ENCODE measurements at regions not wholly inside any gene's neighbourhood (a gene's known extent, or its start where the extent isn't known, plus 50 kb on each side); places are given as distances from the start of the nearest gene placed in this dataset.

- Histone ChIP-seq H3K4me3 (ENCODE audit: control extremely low read depth in 1 of 5, extremely low read depth in 1 of 5, insufficient read depth in 1 of 5, low read depth in 2 of 5, low read length in 4 of 5) (no peak overlapping the region), H3K27me3 (replicated peaks in 1 of 4; ENCODE audit: control extremely low read depth in 1 of 4, control insufficient read depth in 3 of 4, insufficient read depth in 4 of 4, low read length in 3 of 4) (no peaks in the 10 kb centered on the region), H3K27ac (ENCODE audit: low read length in 2 of 2) (no peak overlapping the region), H2AFZ (ENCODE audit: insufficient read depth, low read depth, low read length, poor library complexity, severe bottlenecking) (no peak overlapping the region), H3K36me3 (replicated peaks in 1 of 2; ENCODE audit: control extremely low read depth in 1 of 2, control insufficient read depth in 1 of 2, extremely low read depth in 1 of 2, insufficient read depth in 2 of 2, low read length in 1 of 2) (no peaks in the 10 kb centered on the region), H3K9ac (ENCODE audit: low read length) (no peak overlapping the region), H3K4me1 (ENCODE audit: control insufficient read depth in 2 of 2, insufficient read depth in 2 of 2, low read length in 2 of 2) (no peaks in the 10 kb centered on the region), H3K79me2 (ENCODE audit: control insufficient read depth, insufficient read depth, low read length) (no peaks in the 10 kb centered on the region), H3K9me3 (ENCODE audit: control extremely low read depth in 1 of 3, control insufficient read depth in 2 of 3, insufficient read depth in 1 of 3, low read length in 2 of 3) (no peaks in the 10 kb centered on the region), H3K4me2 (replicated peaks; ENCODE audit: low read depth, low read length, poor library complexity, severe bottlenecking) (no peak overlapping the region), H4K20me1 (ENCODE audit: control insufficient read depth, insufficient read depth, low read length, poor library complexity, severe bottlenecking) (no peaks in the 10 kb centered on the region)
- ChIA-PET CTCF (no interaction called here), POLR2A (no interaction called here)
- no peak overlapping the region for H3K4me3 Mint-ChIP-seq
- intact Hi-C loops (cut with micrococcal nuclease), result no loop called here
- no peaks in the 10 kb centered on the region for H3K9me3 Mint-ChIP-seq (ENCODE audit: insufficient read depth)
- TF ChIP-seq EZH2 (IDR thresholded peaks at IDR 0.05; ENCODE audit: borderline replicate concordance, insufficient read depth, low read depth, low read length, poor library complexity, severe bottlenecking), result no peak
- no peak for TF ChIP-seq CTCF (IDR thresholded peaks at IDR 0.05)
- 85% methylated on average over 3 of the region's 3 CpGs for WGBS (ENCODE audit: insufficient coverage)
- DNase-seq (no peak), ATAC-seq (ENCODE audit: low read depth) (no peak)
- no peaks in the 10 kb centered on the region for H3K4me1 Mint-ChIP-seq
- no peak overlapping the region for H3K27ac Mint-ChIP-seq
- H3K27me3 Mint-ChIP-seq, result peaks cover 15% of the 10 kb centered on the region
These were observed 59.4 kb upstream of the ASIC2 start for GRCh38 chr17:33352526-33352925.

DNA sequence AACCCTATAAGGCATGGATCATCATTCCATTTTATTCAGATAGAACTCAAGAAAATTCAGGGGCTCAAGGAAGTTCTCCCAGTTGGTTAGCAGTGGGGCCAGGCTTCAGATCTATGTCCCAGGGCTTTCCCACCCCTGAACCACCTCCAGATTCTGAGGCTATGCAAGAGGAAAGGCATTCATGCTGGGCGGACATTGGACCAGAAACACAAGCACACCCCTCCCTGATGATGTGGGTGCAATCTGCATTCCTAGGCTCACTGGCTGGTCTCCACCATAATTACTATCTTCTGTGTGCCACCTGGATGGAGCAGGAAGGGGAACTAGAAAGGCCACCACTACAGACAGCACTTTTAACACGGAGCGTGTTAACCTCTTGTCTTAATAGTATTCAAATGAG, 63.2 kb upstream of the ASIC2 start:
- no peak for TF ChIP-seq EZH2 (IDR thresholded peaks at IDR 0.05; ENCODE audit: borderline replicate concordance, insufficient read depth, low read depth, low read length, poor library complexity, severe bottlenecking)
- no peak for TF ChIP-seq CTCF (IDR thresholded peaks at IDR 0.05)
- no peaks in the 10 kb centered on the region for H3K27me3 ChIP-seq (replicated peaks in 1 of 4; ENCODE audit: control extremely low read depth in 1 of 4, control insufficient read depth in 3 of 4, insufficient read depth in 4 of 4, low read length in 3 of 4)
- ATAC-seq (ENCODE audit: low read depth) (no peak), DNase-seq (no peak)
- no peaks in the 10 kb centered on the region for H3K79me2 ChIP-seq (ENCODE audit: control insufficient read depth, insufficient read depth, low read length)
- no peak overlapping the region for H3K4me2 ChIP-seq (replicated peaks; ENCODE audit: low read depth, low read length, poor library complexity, severe bottlenecking)
- ChIA-PET CTCF (no interaction called here), POLR2A (no interaction called here)
- Mint-ChIP-seq H3K9me3 (ENCODE audit: insufficient read depth) (no peaks in the 10 kb centered on the region), H3K27ac (no peak overlapping the region), H3K4me1 (no peaks in the 10 kb centered on the region), H3K4me3 (no peak overlapping the region), H3K27me3 (peaks cover 20% of the 10 kb centered on the region)
- no peaks in the 10 kb centered on the region for H3K9me3 ChIP-seq (ENCODE audit: control extremely low read depth in 1 of 3, control insufficient read depth in 2 of 3, insufficient read depth in 1 of 3, low read length in 2 of 3)
- no peak overlapping the region for H3K4me3 ChIP-seq (ENCODE audit: control extremely low read depth in 1 of 5, extremely low read depth in 1 of 5, insufficient read depth in 1 of 5, low read depth in 2 of 5, low read length in 4 of 5)
- WGBS (ENCODE audit: insufficient coverage), result no CpG with 5 or more reads among the region's 3 CpGs
- no peaks in the 10 kb centered on the region for H3K36me3 ChIP-seq (replicated peaks in 1 of 2; ENCODE audit: control extremely low read depth in 1 of 2, control insufficient read depth in 1 of 2, extremely low read depth in 1 of 2, insufficient read depth in 2 of 2, low read length in 1 of 2)
- no peak overlapping the region for H3K27ac ChIP-seq (ENCODE audit: low read length in 2 of 2)
- no peaks in the 10 kb centered on the region for H3K4me1 ChIP-seq (ENCODE audit: control insufficient read depth in 2 of 2, insufficient read depth in 2 of 2, low read length in 2 of 2)
- no peaks in the 10 kb centered on the region for H4K20me1 ChIP-seq (ENCODE audit: control insufficient read depth, insufficient read depth, low read length, poor library complexity, severe bottlenecking)
- intact Hi-C loops (cut with micrococcal nuclease), result no loop called here
- H3K9ac ChIP-seq (ENCODE audit: low read length), result no peak overlapping the region
- no peak overlapping the region for H2AFZ ChIP-seq (ENCODE audit: insufficient read depth, low read depth, low read length, poor library complexity, severe bottlenecking)
